Heart left ventricle (tissue), 13 donors: ENCODE measurements at regions not wholly inside any gene's neighbourhood (a gene's known extent, or its start where the extent isn't known, plus 50 kb on each side); places are given as distances from the start of the nearest gene placed in this dataset.

Experiments used
- POLR2A ChIP-seq, 2 donors: fragments of 450-650 bp; IDR thresholded peaks; one replicate each; pipeline ENCODE4 v1.6.1; 2017; ENCODE audit warnings: antibody characterized with exemption in 2 of 2, mild to moderate bottlenecking in 2 of 2, moderate library complexity in 2 of 2
- TF ChIP-seq, protein P1 (sequence below), 12 donors: fragments of 200-600 bp; sonication (generic) in 4 of 12; IDR thresholded peaks; one replicate each; pipeline versions ENCODE4 v1.5.0 to v1.8.0; 2018 to 2022; ENCODE audit warnings: antibody characterized with exemption in 12 of 12, mild to moderate bottlenecking in 5 of 12
- donor health status: ischemic (EF 13 %, LVEDD 7.1; RV severe dilation, severe dysfunction).
- donor health status: DM: no; HTN: yes; CAD: no.
- donor health status: DM: no; HTN: no; CAD: no.
- donor health status: ischemic (EF 25% LVEDD 6.9; RV normal size, moderate dysfunction).
- donor health status: ischemic (EF 25% LVEDD 5.7; RV mildly dilated, moderate dysfunction).
- donor health status: ischemic (EF 35%, LVEDD 5.7; RV mildly dilated, moderate dysfunction).
- donor health status: nonischemic (EF 11% LVEDD 7.7; RV severe dilation, severe dysfunction).
- donor health status: DM: yes; HTN: yes; CAD: no.
- donor health status: PGD.
- donor health status: ischemic (EF 29% LVEDD 5.4; RV normal size, mild dysfunction).
- donor health status: nonischemic (EF 23%, LVEDD 6.1; RV moderate dilation, normal function).

DNA sequence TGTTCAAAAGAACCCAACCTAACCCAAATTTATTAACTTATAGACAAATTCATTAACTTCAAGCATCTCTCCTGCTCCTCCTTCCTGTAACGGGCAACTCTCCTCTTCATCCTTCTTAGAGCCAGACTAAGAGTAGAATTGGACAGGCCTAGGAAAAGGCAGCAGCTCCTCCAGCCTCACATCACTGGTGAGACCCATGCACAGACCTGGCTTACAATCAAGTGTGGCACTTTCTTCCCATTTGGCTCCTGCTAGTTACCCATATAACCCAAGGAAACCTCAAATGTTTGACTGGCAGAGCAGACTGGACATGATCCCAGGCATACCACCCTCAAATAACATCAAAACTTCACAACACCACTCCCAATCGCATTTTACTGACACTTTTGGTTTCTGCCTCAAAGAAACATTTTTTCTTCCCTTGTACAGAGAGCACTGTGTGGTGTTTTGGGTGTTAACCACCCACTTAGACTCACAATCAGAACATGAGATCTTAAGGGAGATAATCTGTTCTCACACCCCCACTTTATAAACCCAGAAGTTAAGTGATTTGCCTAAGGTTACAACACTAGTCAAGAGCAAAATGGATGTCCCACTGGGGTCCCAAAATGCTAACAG lies 101.4 kb downstream of the SIPA1L2 start:
- TF ChIP-seq, protein P1, sequence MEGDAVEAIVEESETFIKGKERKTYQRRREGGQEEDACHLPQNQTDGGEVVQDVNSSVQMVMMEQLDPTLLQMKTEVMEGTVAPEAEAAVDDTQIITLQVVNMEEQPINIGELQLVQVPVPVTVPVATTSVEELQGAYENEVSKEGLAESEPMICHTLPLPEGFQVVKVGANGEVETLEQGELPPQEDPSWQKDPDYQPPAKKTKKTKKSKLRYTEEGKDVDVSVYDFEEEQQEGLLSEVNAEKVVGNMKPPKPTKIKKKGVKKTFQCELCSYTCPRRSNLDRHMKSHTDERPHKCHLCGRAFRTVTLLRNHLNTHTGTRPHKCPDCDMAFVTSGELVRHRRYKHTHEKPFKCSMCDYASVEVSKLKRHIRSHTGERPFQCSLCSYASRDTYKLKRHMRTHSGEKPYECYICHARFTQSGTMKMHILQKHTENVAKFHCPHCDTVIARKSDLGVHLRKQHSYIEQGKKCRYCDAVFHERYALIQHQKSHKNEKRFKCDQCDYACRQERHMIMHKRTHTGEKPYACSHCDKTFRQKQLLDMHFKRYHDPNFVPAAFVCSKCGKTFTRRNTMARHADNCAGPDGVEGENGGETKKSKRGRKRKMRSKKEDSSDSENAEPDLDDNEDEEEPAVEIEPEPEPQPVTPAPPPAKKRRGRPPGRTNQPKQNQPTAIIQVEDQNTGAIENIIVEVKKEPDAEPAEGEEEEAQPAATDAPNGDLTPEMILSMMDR (IDR thresholded peaks at IDR 0.05) = no peak
- no peak for TF ChIP-seq POLR2A (IDR thresholded peaks at IDR 0.05)
